ENCODE measurements at regions not wholly inside any gene's neighbourhood (a gene's known extent, or its start where the extent isn't known, plus 50 kb on each side); places are given as distances from the start of the nearest gene placed in this dataset.

DNA sequence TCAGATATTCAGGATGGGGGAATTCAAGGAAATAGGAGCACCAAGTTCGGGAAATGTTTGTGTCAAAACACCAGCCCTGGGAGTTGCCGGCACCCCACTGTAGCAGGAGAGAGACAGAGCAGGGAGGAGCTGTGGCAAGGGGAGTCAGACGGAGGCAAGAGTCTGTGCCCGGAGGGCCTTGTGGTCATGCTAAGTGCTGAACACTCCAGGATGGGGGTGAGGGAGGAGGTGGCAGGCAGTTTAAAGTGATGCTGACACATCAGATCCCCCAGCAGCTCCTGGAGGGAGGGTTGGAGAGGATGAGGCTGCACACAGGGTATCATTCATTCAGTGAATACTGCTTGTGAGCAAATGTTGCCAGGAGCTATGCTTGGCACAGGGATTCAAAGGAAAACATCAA is 150.3 kb upstream of the ETV3 start:
- TF ChIP-seq, protein P1, sequence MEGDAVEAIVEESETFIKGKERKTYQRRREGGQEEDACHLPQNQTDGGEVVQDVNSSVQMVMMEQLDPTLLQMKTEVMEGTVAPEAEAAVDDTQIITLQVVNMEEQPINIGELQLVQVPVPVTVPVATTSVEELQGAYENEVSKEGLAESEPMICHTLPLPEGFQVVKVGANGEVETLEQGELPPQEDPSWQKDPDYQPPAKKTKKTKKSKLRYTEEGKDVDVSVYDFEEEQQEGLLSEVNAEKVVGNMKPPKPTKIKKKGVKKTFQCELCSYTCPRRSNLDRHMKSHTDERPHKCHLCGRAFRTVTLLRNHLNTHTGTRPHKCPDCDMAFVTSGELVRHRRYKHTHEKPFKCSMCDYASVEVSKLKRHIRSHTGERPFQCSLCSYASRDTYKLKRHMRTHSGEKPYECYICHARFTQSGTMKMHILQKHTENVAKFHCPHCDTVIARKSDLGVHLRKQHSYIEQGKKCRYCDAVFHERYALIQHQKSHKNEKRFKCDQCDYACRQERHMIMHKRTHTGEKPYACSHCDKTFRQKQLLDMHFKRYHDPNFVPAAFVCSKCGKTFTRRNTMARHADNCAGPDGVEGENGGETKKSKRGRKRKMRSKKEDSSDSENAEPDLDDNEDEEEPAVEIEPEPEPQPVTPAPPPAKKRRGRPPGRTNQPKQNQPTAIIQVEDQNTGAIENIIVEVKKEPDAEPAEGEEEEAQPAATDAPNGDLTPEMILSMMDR (IDR thresholded peaks at IDR 0.05): no peak
- no peak for TF ChIP-seq POLR2A (IDR thresholded peaks at IDR 0.05)
